K562 (cell line): ENCODE measurements at regions not wholly inside any gene's neighbourhood (a gene's known extent, or its start where the extent isn't known, plus 50 kb on each side); places are given as distances from the start of the nearest gene placed in this dataset.

Experiments
- JUN ChIP-seq, 2 experiments: sonication (generic) in 1 of 2; formaldehyde crosslinking in 1 of 2; IDR thresholded peaks; 2 replicates each; pipeline versions ENCODE4 v1.6.1 to v1.8.0; 2012 to 2022; ENCODE audit warnings: borderline replicate concordance in 2 of 2, mild to moderate bottlenecking in 2 of 2, improper control_type of control experiment in 1 of 2, low read depth in 1 of 2, low read length in 1 of 2, missing genetic modification reagents in 1 of 2
- MYBL2 ChIP-seq, 2 experiments: fragments of 450-650 bp in 1 of 2; sonication (generic) in 1 of 2; formaldehyde crosslinking in 1 of 2; IDR thresholded peaks; 2 replicates each; pipeline versions ENCODE4 v1.6.1 to v1.8.1; 2017 to 2022; ENCODE audit warnings: borderline replicate concordance in 1 of 2, inconsistent platforms in 1 of 2, low read depth in 1 of 2, mild to moderate bottlenecking in 1 of 2, missing genetic modification reagents in 1 of 2, moderate library complexity in 1 of 2
- NELFE ChIP-seq: IDR thresholded peaks from 2 replicates; pipeline ENCODE4 v1.6.1; 2011; ENCODE audit warnings: mild to moderate bottlenecking; ENCODE audit not compliant: insufficient read depth, insufficient read length
- NFXL1 ChIP-seq: fragments of 450-650 bp; formaldehyde crosslinking; IDR thresholded peaks from 2 replicates; pipeline ENCODE4 v1.4.0; 2021; ENCODE audit warnings: mild to moderate bottlenecking
- SRSF3 ChIP-seq: fragments of 200-400 bp; formaldehyde crosslinking; IDR thresholded peaks from 2 replicates; pipeline ENCODE4 v1.6.1; 2016; ENCODE audit warnings: mild to moderate bottlenecking, low read length, moderate library complexity; ENCODE audit not compliant: insufficient read depth
- TSC22D4 ChIP-seq: fragments of 450-650 bp; IDR thresholded peaks from 2 replicates; pipeline ENCODE4 v1.6.1; 2016; ENCODE audit warnings: missing genetic modification characterization, missing biosample characterization, control low read depth
- XRCC5 ChIP-seq: fragments of 200-400 bp; formaldehyde crosslinking; IDR thresholded peaks from 2 replicates; pipeline ENCODE4 v1.6.1; 2017; ENCODE audit warnings: low read depth, mild to moderate bottlenecking, low read length
- ZNF324 ChIP-seq: fragments of 250-450 bp; sonication (Bioruptor Pico); IDR thresholded peaks from 2 replicates; pipeline ENCODE4 v1.4.0; 2020; ENCODE audit warnings: mild to moderate bottlenecking
- TF ChIP-seq, protein P1 (sequence below): fragments of 150-350 bp; conservative IDR thresholded peaks from 2 replicates; pipeline ENCODE4 v1.6.1; 2014; ENCODE audit warnings: low read length

GRCh38 chr1:103160281-103160680 is 52.0 kb upstream of the COL11A1 start (continued):
- TF ChIP-seq MYBL2 (IDR thresholded peaks at IDR 0.05; ENCODE audit: low read depth) (no peak), MYBL2 (CRISPR knock-in tag; IDR thresholded peaks at IDR 0.05; ENCODE audit: borderline replicate concordance) (no peak), SRSF3 (no peak), XRCC5 (no peak), JUN (IDR thresholded peaks at IDR 0.05; ENCODE audit: borderline replicate concordance, low read depth, low read length) (no peak), JUN (CRISPR knock-in tag; IDR thresholded peaks at IDR 0.05; ENCODE audit: borderline replicate concordance) (no peak), TSC22D4 (tag) (no peak), NELFE (no peak), NFXL1 (CRISPR knock-in tag) (no peak), ZNF324 (CRISPR knock-in tag) (no peak)
- TF ChIP-seq, protein P1, sequence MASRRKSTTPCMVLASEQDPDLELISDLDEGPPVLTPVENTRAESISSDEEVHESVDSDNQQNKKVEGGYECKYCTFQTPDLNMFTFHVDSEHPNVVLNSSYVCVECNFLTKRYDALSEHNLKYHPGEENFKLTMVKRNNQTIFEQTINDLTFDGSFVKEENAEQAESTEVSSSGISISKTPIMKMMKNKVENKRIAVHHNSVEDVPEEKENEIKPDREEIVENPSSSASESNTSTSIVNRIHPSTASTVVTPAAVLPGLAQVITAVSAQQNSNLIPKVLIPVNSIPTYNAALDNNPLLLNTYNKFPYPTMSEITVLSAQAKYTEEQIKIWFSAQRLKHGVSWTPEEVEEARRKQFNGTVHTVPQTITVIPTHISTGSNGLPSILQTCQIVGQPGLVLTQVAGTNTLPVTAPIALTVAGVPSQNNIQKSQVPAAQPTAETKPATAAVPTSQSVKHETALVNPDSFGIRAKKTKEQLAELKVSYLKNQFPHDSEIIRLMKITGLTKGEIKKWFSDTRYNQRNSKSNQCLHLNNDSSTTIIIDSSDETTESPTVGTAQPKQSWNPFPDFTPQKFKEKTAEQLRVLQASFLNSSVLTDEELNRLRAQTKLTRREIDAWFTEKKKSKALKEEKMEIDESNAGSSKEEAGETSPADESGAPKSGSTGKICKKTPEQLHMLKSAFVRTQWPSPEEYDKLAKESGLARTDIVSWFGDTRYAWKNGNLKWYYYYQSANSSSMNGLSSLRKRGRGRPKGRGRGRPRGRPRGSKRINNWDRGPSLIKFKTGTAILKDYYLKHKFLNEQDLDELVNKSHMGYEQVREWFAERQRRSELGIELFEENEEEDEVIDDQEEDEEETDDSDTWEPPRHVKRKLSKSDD, result no peak
